Uterus (tissue), 2 donors: ENCODE measurements at regions not wholly inside any gene's neighbourhood (a gene's known extent, or its start where the extent isn't known, plus 50 kb on each side); places are given as distances from the start of the nearest gene placed in this dataset.

Source experiments
- POLR2A ChIP-seq, 2 donors: fragments of 450-650 bp; IDR thresholded peaks; one replicate each; pipeline ENCODE4 v1.6.1; 2016; ENCODE audit warnings: antibody characterized with exemption in 2 of 2, mild to moderate bottlenecking in 1 of 2, moderate library complexity in 1 of 2
- TF ChIP-seq, protein P1 (sequence below), 4 experiments: fragments of 200-600 bp in 2 of 4; fragments of 450-650 bp in 2 of 4; sonication (generic) in 2 of 4; IDR thresholded peaks; one replicate each; pipeline ENCODE4 v1.5.1; 2016 to 2019; ENCODE audit warnings: antibody characterized with exemption in 4 of 4, mild to moderate bottlenecking in 2 of 4, moderate library complexity in 1 of 4

DNA sequence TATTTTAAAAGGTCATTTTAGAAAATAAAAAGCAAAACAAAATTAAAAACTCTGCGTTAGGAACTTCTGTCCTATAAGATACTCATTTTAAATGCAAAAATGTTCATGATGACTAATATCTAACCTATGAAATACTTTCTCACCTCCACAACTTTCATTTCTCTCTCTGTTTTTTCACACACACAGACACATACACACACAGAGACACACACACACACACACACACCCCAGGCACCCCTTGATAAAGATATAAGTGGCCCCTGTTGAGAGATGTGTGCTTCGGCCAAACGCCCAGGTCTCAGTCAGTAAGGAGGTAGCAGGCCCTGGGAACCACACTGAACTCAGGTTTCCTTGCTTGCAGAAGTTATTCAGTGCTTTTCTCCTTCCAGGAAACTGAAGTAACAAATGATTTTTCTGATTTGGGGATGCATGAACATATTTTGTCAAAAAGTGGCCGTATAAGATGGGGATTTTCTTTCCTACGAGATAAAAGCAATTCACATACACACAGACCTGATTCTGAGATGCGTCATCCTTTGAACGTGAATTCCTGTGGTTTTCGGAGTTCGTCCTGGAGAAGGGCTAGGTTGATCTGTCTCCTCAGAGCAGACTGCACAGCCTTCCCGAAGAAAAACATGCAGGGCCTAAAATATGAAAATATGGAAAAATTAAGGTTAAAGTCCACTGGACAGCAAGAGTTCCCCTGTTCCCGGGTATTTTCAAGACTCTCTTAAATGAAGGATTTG, 306.8 kb upstream of the FOXQ1 start:
- TF ChIP-seq, protein P1, sequence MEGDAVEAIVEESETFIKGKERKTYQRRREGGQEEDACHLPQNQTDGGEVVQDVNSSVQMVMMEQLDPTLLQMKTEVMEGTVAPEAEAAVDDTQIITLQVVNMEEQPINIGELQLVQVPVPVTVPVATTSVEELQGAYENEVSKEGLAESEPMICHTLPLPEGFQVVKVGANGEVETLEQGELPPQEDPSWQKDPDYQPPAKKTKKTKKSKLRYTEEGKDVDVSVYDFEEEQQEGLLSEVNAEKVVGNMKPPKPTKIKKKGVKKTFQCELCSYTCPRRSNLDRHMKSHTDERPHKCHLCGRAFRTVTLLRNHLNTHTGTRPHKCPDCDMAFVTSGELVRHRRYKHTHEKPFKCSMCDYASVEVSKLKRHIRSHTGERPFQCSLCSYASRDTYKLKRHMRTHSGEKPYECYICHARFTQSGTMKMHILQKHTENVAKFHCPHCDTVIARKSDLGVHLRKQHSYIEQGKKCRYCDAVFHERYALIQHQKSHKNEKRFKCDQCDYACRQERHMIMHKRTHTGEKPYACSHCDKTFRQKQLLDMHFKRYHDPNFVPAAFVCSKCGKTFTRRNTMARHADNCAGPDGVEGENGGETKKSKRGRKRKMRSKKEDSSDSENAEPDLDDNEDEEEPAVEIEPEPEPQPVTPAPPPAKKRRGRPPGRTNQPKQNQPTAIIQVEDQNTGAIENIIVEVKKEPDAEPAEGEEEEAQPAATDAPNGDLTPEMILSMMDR (IDR thresholded peaks at IDR 0.05) = no peak
- no peak for TF ChIP-seq POLR2A (IDR thresholded peaks at IDR 0.05)
